ENCODE measurements at regions not wholly inside any gene's neighbourhood (a gene's known extent, or its start where the extent isn't known, plus 50 kb on each side); places are given as distances from the start of the nearest gene placed in this dataset.

- H3K27ac ChIP-seq: peak overlapping the region; percentile 77
- TF ChIP-seq ZFX (IDR thresholded peaks at IDR 0.05; ENCODE audit: borderline replicate concordance) (no peak), CTCF (IDR thresholded peaks at IDR 0.05) (no peak)
Measured at GRCh38 chr5:38660194-38660668, 103.8 kb upstream of the LIFR start.

GRCh38 chr5:38662090-38662489, 105.6 kb upstream of the LIFR start:
- no peak overlapping the region for H3K27ac ChIP-seq
- TF ChIP-seq CTCF (IDR thresholded peaks at IDR 0.05) (no peak), ZFX (IDR thresholded peaks at IDR 0.05; ENCODE audit: borderline replicate concordance) (no peak)

- TF ChIP-seq ZFX (IDR thresholded peaks at IDR 0.05; ENCODE audit: borderline replicate concordance): no peak
- no peak for TF ChIP-seq CTCF (IDR thresholded peaks at IDR 0.05)
- H3K27ac ChIP-seq: no peak overlapping the region
Measured at GRCh38 chr5:38663249-38663648, 106.8 kb upstream of the LIFR start.

- TF ChIP-seq CTCF (IDR thresholded peaks at IDR 0.05) (peak; percentile 80), ZFX (IDR thresholded peaks at IDR 0.05; ENCODE audit: borderline replicate concordance) (no peak)
- peak overlapping the region; percentile 60 for H3K27ac ChIP-seq
Measured at GRCh38 chr5:38666668-38667498, 110.4 kb upstream of the LIFR start.

- no peak for TF ChIP-seq ZFX (IDR thresholded peaks at IDR 0.05; ENCODE audit: borderline replicate concordance)
- no peak for TF ChIP-seq CTCF (IDR thresholded peaks at IDR 0.05)
- H3K27ac ChIP-seq: no peak overlapping the region
Measured at GRCh38 chr5:38667499-38667776, 111.0 kb upstream of the LIFR start.

GRCh38 chr5:38669361-38669880, 113.0 kb upstream of the LIFR start:
- no peak overlapping the region for H3K27ac ChIP-seq
- no peak for TF ChIP-seq CTCF (IDR thresholded peaks at IDR 0.05)
- TF ChIP-seq ZFX (IDR thresholded peaks at IDR 0.05; ENCODE audit: borderline replicate concordance): no peak

- no peak overlapping the region for H3K27ac ChIP-seq
- TF ChIP-seq ZFX (IDR thresholded peaks at IDR 0.05; ENCODE audit: borderline replicate concordance): no peak
- TF ChIP-seq CTCF (IDR thresholded peaks at IDR 0.05): no peak
Measured at GRCh38 chr5:38670066-38670465, 113.6 kb upstream of the LIFR start.
